HepG2 (cell line): ENCODE measurements at regions not wholly inside any gene's neighbourhood (a gene's known extent, or its start where the extent isn't known, plus 50 kb on each side); places are given as distances from the start of the nearest gene placed in this dataset.

Experiments
- AGO2 ChIP-seq: fragments of 200-400 bp; formaldehyde crosslinking; optimal IDR thresholded peaks from 2 replicates; pipeline ENCODE3; 2017; ENCODE audit warnings: mild to moderate bottlenecking, low read depth, low read length, moderate library complexity
- FOXA1 ChIP-seq, 2 experiments: fragments of 450-650 bp in 1 of 2; sonication (generic) in 1 of 2; formaldehyde crosslinking in 1 of 2; IDR thresholded peaks; 2 replicates each; pipeline versions ENCODE4 v1.4.0 to v1.6.1; 2016 to 2020; ENCODE audit warnings: missing genetic modification reagents in 1 of 2
- HDAC2 ChIP-seq: sonication (generic); formaldehyde crosslinking; IDR thresholded peaks from 2 replicates; pipeline ENCODE4 v1.4.0; 2020; ENCODE audit warnings: missing genetic modification reagents
- NBN ChIP-seq: fragments of 450-650 bp; conservative IDR thresholded peaks from 2 replicates; pipeline ENCODE4 v1.6.1; 2017
- ZNF367 ChIP-seq: sonication (generic); formaldehyde crosslinking; IDR thresholded peaks from 2 replicates; pipeline ENCODE4 v1.4.0; 2020; ENCODE audit warnings: missing genetic modification reagents, borderline replicate concordance
- ZNF451 ChIP-seq: sonication (generic); formaldehyde crosslinking; IDR thresholded peaks from 2 replicates; pipeline ENCODE4 v1.5.0; 2020; ENCODE audit warnings: mild to moderate bottlenecking, missing genetic modification reagents
- TF ChIP-seq, protein P1 (sequence below), 2 experiments: IDR thresholded peaks; 2 replicates each; pipeline ENCODE4 v1.6.1; 2011 to 2012; ENCODE audit warnings: low read length in 2 of 2, borderline replicate concordance in 1 of 2, low read depth in 1 of 2, mild to moderate bottlenecking in 1 of 2, moderate library complexity in 1 of 2

DNA sequence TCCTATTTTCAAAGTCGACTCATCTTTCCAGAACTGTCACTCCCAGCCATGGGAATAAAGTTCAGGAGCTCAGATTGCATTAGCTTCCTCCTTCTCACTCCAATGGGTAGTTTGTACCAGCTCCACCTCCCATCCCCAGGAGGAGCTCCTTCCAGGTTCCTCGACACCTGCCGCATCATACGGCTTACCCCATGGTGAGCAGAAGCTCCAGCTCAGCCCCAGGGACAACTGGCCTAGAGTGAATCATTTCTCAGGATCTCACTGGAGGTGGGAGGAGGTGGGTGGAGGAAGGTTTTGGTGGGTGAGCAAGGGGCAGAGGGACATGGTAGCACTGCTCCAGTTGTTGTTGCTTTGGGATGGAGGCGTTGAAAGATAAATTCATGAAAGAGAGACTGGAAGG, 196.3 kb upstream of the PKDCC start:
- TF ChIP-seq NBN (no peak), ZNF367 (CRISPR knock-in tag) (no peak), ZNF451 (CRISPR knock-in tag) (no peak), AGO2 (no peak), FOXA1 (IDR thresholded peaks at IDR 0.05) (no peak), FOXA1 (CRISPR knock-in tag; IDR thresholded peaks at IDR 0.05) (no peak), HDAC2 (no peak)
- TF ChIP-seq, protein P1, sequence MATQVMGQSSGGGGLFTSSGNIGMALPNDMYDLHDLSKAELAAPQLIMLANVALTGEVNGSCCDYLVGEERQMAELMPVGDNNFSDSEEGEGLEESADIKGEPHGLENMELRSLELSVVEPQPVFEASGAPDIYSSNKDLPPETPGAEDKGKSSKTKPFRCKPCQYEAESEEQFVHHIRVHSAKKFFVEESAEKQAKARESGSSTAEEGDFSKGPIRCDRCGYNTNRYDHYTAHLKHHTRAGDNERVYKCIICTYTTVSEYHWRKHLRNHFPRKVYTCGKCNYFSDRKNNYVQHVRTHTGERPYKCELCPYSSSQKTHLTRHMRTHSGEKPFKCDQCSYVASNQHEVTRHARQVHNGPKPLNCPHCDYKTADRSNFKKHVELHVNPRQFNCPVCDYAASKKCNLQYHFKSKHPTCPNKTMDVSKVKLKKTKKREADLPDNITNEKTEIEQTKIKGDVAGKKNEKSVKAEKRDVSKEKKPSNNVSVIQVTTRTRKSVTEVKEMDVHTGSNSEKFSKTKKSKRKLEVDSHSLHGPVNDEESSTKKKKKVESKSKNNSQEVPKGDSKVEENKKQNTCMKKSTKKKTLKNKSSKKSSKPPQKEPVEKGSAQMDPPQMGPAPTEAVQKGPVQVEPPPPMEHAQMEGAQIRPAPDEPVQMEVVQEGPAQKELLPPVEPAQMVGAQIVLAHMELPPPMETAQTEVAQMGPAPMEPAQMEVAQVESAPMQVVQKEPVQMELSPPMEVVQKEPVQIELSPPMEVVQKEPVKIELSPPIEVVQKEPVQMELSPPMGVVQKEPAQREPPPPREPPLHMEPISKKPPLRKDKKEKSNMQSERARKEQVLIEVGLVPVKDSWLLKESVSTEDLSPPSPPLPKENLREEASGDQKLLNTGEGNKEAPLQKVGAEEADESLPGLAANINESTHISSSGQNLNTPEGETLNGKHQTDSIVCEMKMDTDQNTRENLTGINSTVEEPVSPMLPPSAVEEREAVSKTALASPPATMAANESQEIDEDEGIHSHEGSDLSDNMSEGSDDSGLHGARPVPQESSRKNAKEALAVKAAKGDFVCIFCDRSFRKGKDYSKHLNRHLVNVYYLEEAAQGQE (IDR thresholded peaks at IDR 0.05; ENCODE audit: borderline replicate concordance in 1 of 2, low read depth in 1 of 2, low read length in 2 of 2), result no peak
